ENCODE measurements at regions not wholly inside any gene's neighbourhood (a gene's known extent, or its start where the extent isn't known, plus 50 kb on each side); places are given as distances from the start of the nearest gene placed in this dataset.

- TF ChIP-seq POLR2A (IDR thresholded peaks at IDR 0.05), result no peak
- TF ChIP-seq, protein P1, sequence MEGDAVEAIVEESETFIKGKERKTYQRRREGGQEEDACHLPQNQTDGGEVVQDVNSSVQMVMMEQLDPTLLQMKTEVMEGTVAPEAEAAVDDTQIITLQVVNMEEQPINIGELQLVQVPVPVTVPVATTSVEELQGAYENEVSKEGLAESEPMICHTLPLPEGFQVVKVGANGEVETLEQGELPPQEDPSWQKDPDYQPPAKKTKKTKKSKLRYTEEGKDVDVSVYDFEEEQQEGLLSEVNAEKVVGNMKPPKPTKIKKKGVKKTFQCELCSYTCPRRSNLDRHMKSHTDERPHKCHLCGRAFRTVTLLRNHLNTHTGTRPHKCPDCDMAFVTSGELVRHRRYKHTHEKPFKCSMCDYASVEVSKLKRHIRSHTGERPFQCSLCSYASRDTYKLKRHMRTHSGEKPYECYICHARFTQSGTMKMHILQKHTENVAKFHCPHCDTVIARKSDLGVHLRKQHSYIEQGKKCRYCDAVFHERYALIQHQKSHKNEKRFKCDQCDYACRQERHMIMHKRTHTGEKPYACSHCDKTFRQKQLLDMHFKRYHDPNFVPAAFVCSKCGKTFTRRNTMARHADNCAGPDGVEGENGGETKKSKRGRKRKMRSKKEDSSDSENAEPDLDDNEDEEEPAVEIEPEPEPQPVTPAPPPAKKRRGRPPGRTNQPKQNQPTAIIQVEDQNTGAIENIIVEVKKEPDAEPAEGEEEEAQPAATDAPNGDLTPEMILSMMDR (IDR thresholded peaks at IDR 0.05), result no peak
Measured at GRCh38 chr10:130425881-130426435, 289.8 kb downstream of the GLRX3 start.
